Loucy (cell line): ENCODE measurements at regions not wholly inside any gene's neighbourhood (a gene's known extent, or its start where the extent isn't known, plus 50 kb on each side); places are given as distances from the start of the nearest gene placed in this dataset.

Source experiments
- H2AFZ ChIP-seq: fragments of 200-600 bp; sonication (generic); 2 replicates; pipeline ENCODE4 v1.6.0; 2016; ENCODE audit warnings: antibody characterized with exemption, mild to moderate bottlenecking, low read length, moderate library complexity
- H3F3A ChIP-seq: fragments of 200-600 bp; 2 replicates; pipeline ENCODE4 v1.6.0; 2016; ENCODE audit warnings: antibody characterized with exemption, low read depth, mild to moderate bottlenecking
- H3K27me3 ChIP-seq: fragments of 200-600 bp; sonication (generic); 2 replicates; pipeline ENCODE4 v1.6.1; 2014; ENCODE audit warnings: low read length, mild to moderate bottlenecking; ENCODE audit not compliant: insufficient read depth, poor library complexity, severe bottlenecking
- H3K36me3 ChIP-seq: fragments of 200-600 bp; sonication (generic); 2 replicates; pipeline ENCODE4 v1.6.1; 2016; ENCODE audit warnings: low read length; ENCODE audit not compliant: insufficient read depth
- H3K4me1 ChIP-seq: fragments of 200-600 bp; sonication (generic); 2 replicates; pipeline ENCODE4 v1.5.1; 2014; ENCODE audit warnings: low read length, mild to moderate bottlenecking; ENCODE audit not compliant: insufficient read depth, poor library complexity, severe bottlenecking
- H3K4me2 ChIP-seq: fragments of 200-600 bp; sonication (generic); 2 replicates; pipeline ENCODE4 v1.6.0; 2014; ENCODE audit warnings: antibody characterized with exemption, low read length, low read depth, mild to moderate bottlenecking; ENCODE audit not compliant: poor library complexity, severe bottlenecking
- H3K4me3 ChIP-seq: fragments of 200-600 bp; sonication (generic); 2 replicates; pipeline ENCODE4 v1.5.1; 2014; ENCODE audit warnings: low read length, mild to moderate bottlenecking, mixed read lengths; ENCODE audit not compliant: poor library complexity, severe bottlenecking
- H3K79me2 ChIP-seq: fragments of 200-600 bp; sonication (generic); 2 replicates; pipeline ENCODE4 v1.6.1; 2014; ENCODE audit warnings: low read length; ENCODE audit not compliant: insufficient read depth
- H3K9ac ChIP-seq: fragments of 200-600 bp; sonication (generic); 2 replicates; pipeline ENCODE4 v1.6.0; 2014; ENCODE audit warnings: mild to moderate bottlenecking, low read depth, low read length, moderate library complexity; ENCODE audit not compliant: poor library complexity, severe bottlenecking
- H3K9me2 ChIP-seq: fragments of 200-600 bp; sonication (generic); replicated peaks from 2 replicates; pipeline ENCODE4 v1.6.1; 2016; ENCODE audit warnings: low read depth, low read length, mixed read lengths
- H3K9me3 ChIP-seq: fragments of 200-600 bp; sonication (generic); 2 replicates; pipeline ENCODE4 v1.6.1; 2014; ENCODE audit warnings: mild to moderate bottlenecking, antibody characterized with exemption, low read length, low read depth; ENCODE audit not compliant: insufficient read depth
- H4K20me1 ChIP-seq: fragments of 200-600 bp; sonication (generic); 2 replicates; pipeline ENCODE4 v1.6.0; 2014; ENCODE audit warnings: antibody characterized with exemption, low read length, mild to moderate bottlenecking; ENCODE audit not compliant: insufficient read depth, poor library complexity, severe bottlenecking
- EZH2phosphoT487 ChIP-seq: fragments of 200-600 bp; IDR thresholded peaks from 2 replicates; pipeline ENCODE4 v1.6.1; 2018; ENCODE audit warnings: antibody characterized with exemption, mild to moderate bottlenecking, moderate library complexity, borderline replicate concordance
- TF ChIP-seq, protein P1 (sequence below): fragments of 200-600 bp; sonication (generic); conservative IDR thresholded peaks from 2 replicates; pipeline ENCODE4 v1.5.1; 2014; ENCODE audit warnings: mild to moderate bottlenecking, antibody characterized with exemption, low read length

DNA sequence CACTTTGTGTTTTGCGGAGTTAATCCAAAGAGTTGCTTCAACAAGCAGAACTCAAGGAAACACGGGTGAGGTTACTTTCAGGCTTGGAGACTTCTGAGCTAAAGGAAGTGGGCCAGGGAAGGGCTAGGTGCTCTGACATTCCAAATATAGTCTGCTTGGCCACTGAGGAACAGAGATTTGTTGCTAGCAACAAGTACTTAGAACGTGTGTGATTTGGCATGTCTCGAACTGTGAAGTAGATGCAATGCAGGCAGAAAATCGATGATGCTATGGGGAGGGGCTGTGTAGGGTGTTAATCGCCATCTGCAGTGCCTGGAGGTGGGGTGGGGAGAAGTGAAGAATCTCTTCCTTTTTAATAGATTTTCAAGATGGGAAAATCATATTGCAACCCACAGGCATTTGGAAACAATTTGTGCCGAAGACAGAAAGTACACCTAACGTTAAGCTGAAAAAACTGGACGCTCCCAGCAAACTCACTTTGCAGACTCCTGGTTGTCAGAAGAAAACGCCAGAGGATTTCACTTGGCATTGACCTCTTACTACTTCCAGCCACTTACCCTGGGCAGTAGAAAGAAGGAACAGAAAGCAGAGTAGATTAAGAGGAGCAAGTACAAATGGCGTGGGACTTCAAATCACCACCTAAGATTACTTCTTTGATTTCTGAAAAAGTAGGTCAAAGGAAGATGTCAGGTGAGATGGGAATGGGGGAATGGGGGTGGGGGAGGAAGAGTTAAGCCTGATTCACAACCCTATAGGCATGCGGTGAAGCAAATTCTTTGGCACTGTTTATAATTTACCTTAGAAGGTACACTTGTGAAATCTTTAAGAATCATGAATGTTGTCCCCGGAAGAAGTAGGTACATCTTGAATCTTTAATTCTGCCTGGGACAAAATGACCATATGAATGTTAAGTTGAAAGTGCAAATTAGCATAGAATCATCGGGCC, 314.1 kb downstream of the CD83 start:
- Histone ChIP-seq H3K9me3 (no peaks in the 10 kb centered on the region), H3K4me2 (peak overlapping the region; percentile 40), H4K20me1 (no peaks in the 10 kb centered on the region), H3K4me1 (peaks cover 79% of the 10 kb centered on the region), H3K27me3 (no peaks in the 10 kb centered on the region), H3K79me2 (no peaks in the 10 kb centered on the region), H3K9me2 (no peaks in the 10 kb centered on the region), H3K9ac (peak overlapping the region; percentile 67), H3K4me3 (no peak overlapping the region), H3F3A (no peaks in the 10 kb centered on the region), H2AFZ (no peak overlapping the region), H3K36me3 (no peaks in the 10 kb centered on the region)
- no peak for TF ChIP-seq EZH2phosphoT487
- TF ChIP-seq, protein P1, sequence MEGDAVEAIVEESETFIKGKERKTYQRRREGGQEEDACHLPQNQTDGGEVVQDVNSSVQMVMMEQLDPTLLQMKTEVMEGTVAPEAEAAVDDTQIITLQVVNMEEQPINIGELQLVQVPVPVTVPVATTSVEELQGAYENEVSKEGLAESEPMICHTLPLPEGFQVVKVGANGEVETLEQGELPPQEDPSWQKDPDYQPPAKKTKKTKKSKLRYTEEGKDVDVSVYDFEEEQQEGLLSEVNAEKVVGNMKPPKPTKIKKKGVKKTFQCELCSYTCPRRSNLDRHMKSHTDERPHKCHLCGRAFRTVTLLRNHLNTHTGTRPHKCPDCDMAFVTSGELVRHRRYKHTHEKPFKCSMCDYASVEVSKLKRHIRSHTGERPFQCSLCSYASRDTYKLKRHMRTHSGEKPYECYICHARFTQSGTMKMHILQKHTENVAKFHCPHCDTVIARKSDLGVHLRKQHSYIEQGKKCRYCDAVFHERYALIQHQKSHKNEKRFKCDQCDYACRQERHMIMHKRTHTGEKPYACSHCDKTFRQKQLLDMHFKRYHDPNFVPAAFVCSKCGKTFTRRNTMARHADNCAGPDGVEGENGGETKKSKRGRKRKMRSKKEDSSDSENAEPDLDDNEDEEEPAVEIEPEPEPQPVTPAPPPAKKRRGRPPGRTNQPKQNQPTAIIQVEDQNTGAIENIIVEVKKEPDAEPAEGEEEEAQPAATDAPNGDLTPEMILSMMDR, result no peak

GRCh38 chr6:14434916-14435690, 317.5 kb downstream of the CD83 start:
- peak overlapping the region; percentile 34 for H3K9ac ChIP-seq
- no peak overlapping the region for H3K4me3 ChIP-seq
- no peaks in the 10 kb centered on the region for H3F3A ChIP-seq
- H3K9me3 ChIP-seq, result no peaks in the 10 kb centered on the region
- H3K79me2 ChIP-seq, result no peaks in the 10 kb centered on the region
- H3K4me2 ChIP-seq, result no peak overlapping the region
- TF ChIP-seq, protein P1, result no peak
- no peak for TF ChIP-seq EZH2phosphoT487
- no peaks in the 10 kb centered on the region for H3K9me2 ChIP-seq
- H3K4me1 ChIP-seq, result peaks cover 84% of the 10 kb centered on the region
- H3K36me3 ChIP-seq, result no peaks in the 10 kb centered on the region
- no peaks in the 10 kb centered on the region for H3K27me3 ChIP-seq
- H4K20me1 ChIP-seq, result no peaks in the 10 kb centered on the region
- H2AFZ ChIP-seq, result no peak overlapping the region

DNA sequence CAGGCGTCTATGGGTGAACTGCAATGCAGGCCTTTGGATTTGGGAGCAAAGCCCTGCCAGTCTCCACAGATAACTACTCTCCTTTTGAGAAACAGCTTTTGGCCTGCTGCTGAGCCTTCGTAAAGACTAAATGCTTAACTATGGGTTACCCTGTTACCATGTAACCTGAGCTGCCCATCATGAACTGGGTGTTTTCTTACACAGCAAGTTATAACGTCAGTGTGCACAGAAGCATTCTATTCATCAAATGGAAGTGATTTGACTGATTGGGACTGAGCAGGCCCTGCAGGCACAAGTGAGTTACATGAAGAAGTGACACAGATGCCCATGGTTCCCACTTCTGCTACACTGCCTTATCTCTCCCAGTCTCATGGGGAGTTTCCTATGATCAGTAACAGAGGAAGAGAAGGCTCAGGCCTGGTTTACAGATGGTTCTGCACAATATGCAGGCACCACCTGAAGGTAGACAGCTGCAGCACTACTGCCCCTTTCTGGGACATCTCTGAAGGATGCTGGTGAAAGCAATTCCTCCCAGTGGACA, 319.1 kb downstream of the CD83 start:
- Histone ChIP-seq H3K9ac (peak overlapping the region; percentile 24), H3K9me2 (no peaks in the 10 kb centered on the region), H4K20me1 (no peaks in the 10 kb centered on the region), H3K9me3 (no peaks in the 10 kb centered on the region), H3K4me2 (no peak overlapping the region), H3F3A (no peaks in the 10 kb centered on the region), H3K4me3 (no peak overlapping the region), H3K79me2 (no peaks in the 10 kb centered on the region), H3K36me3 (no peaks in the 10 kb centered on the region), H2AFZ (no peak overlapping the region), H3K27me3 (no peaks in the 10 kb centered on the region), H3K4me1 (peaks cover 89% of the 10 kb centered on the region)
- TF ChIP-seq EZH2phosphoT487, result no peak
- TF ChIP-seq, protein P1, result peak; percentile 32; the same call in 1 of the 2 replicates
